CD14-positive monocyte (primary cell): ENCODE measurements at regions not wholly inside any gene's neighbourhood (a gene's known extent, or its start where the extent isn't known, plus 50 kb on each side); places are given as distances from the start of the nearest gene placed in this dataset.
A peak's percentile ranks its signal among the peaks of the same experiment; 100 is the strongest.

Experiments
- DNase-seq, 3 donors: peaks; one replicate each; pipeline ENCODE4 v3.0.0-alpha.2; 2011 to 2022
- H2AFZ ChIP-seq: 2 replicates; pipeline ENCODE4 v1.6.0; 2012; ENCODE audit warnings: mild to moderate bottlenecking, low read depth, low read length, inconsistent platforms; ENCODE audit not compliant: insufficient read depth, poor library complexity, severe bottlenecking
- H3K27ac ChIP-seq, 2 donors: 1 replicate in 1 of 2; 2 replicates in 1 of 2; pipeline ENCODE4 v1.5.1; 2012 to 2013; ENCODE audit warnings: low read length in 2 of 2, control low read depth in 1 of 2, inconsistent platforms in 1 of 2, low read depth in 1 of 2, mild to moderate bottlenecking in 1 of 2
- H3K27me3 ChIP-seq, 2 donors: one replicate each; pipeline versions ENCODE4 v1.6.0 to v1.6.1; 2011 to 2013; ENCODE audit warnings: low read length in 2 of 2; ENCODE audit not compliant: control insufficient read depth in 2 of 2, insufficient read depth in 2 of 2
- H3K36me3 ChIP-seq, 2 donors: replicated peaks in 1 of 2; 1 replicate in 1 of 2; 2 replicates in 1 of 2; pipeline versions ENCODE4 v1.5.1 to v1.6.1; 2012 to 2013; ENCODE audit warnings: low read length in 2 of 2, control low read depth in 1 of 2, inconsistent platforms in 1 of 2, mild to moderate bottlenecking in 1 of 2; ENCODE audit not compliant: insufficient read depth in 2 of 2, control insufficient read depth in 1 of 2
- H3K4me1 ChIP-seq, 2 donors: 1 replicate in 1 of 2; 2 replicates in 1 of 2; pipeline versions ENCODE4 v1.5.1 to v1.6.1; 2012 to 2013; ENCODE audit warnings: low read length in 2 of 2, control low read depth in 1 of 2, inconsistent platforms in 1 of 2, mild to moderate bottlenecking in 1 of 2, moderate library complexity in 1 of 2; ENCODE audit not compliant: insufficient read depth in 2 of 2, control insufficient read depth in 1 of 2
- H3K4me2 ChIP-seq: replicated peaks from 2 replicates; pipeline ENCODE3; 2012; ENCODE audit warnings: low read length, moderate library complexity, mild to moderate bottlenecking; ENCODE audit not compliant: poor library complexity, severe bottlenecking; ENCODE audit errors: extremely low read depth
- H3K4me3 ChIP-seq, 3 experiments: fragments of 200-600 bp in 1 of 3; sonication (generic) in 1 of 3; replicated peaks in 1 of 3; 1 replicate in 2 of 3; 2 replicates in 1 of 3; pipeline ENCODE4 v1.5.1; 2011 to 2013; ENCODE audit warnings: low read length in 3 of 3, mild to moderate bottlenecking in 3 of 3, control low read depth in 2 of 3, low read depth in 2 of 3, inconsistent platforms in 1 of 3, moderate library complexity in 1 of 3
- H3K79me2 ChIP-seq: 2 replicates; pipeline ENCODE4 v1.6.0; 2012; ENCODE audit warnings: mild to moderate bottlenecking, control low read depth, inconsistent platforms, low read length, moderate library complexity; ENCODE audit not compliant: insufficient read depth
- H3K9ac ChIP-seq: 2 replicates; pipeline ENCODE4 v1.6.0; 2017; ENCODE audit warnings: low read length, mild to moderate bottlenecking; ENCODE audit not compliant: insufficient read depth, poor library complexity, severe bottlenecking
- H3K9me3 ChIP-seq, 2 donors: replicated peaks in 1 of 2; 1 replicate in 1 of 2; 2 replicates in 1 of 2; pipeline versions ENCODE4 v1.5.1 to v1.6.1; 2012 to 2013; ENCODE audit warnings: low read length in 2 of 2, control low read depth in 1 of 2; ENCODE audit not compliant: control insufficient read depth in 1 of 2, insufficient read depth in 1 of 2
- H4K20me1 ChIP-seq: 2 replicates; pipeline ENCODE4 v1.6.0; 2012; ENCODE audit warnings: mild to moderate bottlenecking, low read length, control low read depth, moderate library complexity; ENCODE audit not compliant: insufficient read depth
- H3K27ac Mint-ChIP-seq, 7 donors: one replicate each; pipeline ENCODE4 v1.8.0; 2020; ENCODE audit warnings: mild to moderate bottlenecking in 7 of 7, mixed read lengths in 7 of 7, moderate library complexity in 6 of 7, inconsistent platforms in 2 of 7
- H3K27me3 Mint-ChIP-seq, 3 donors: one replicate each; pipeline ENCODE4 v1.8.0; 2021 to 2022; ENCODE audit warnings: low read depth in 3 of 3, mild to moderate bottlenecking in 3 of 3, mixed read lengths in 3 of 3, moderate library complexity in 3 of 3, inconsistent platforms in 1 of 3
- H3K36me3 Mint-ChIP-seq, 2 donors: one replicate each; pipeline ENCODE4 v1.8.0; 2020; ENCODE audit warnings: mixed read lengths in 2 of 2, inconsistent platforms in 1 of 2, mild to moderate bottlenecking in 1 of 2
- H3K4me1 Mint-ChIP-seq: one replicate; pipeline ENCODE4 v1.8.0; 2020; ENCODE audit warnings: mild to moderate bottlenecking, mixed read lengths
- H3K4me3 Mint-ChIP-seq, 2 donors: one replicate each; pipeline ENCODE4 v1.8.0; 2020; ENCODE audit warnings: mild to moderate bottlenecking in 2 of 2, mixed read lengths in 2 of 2, moderate library complexity in 1 of 2
- H3K9me3 Mint-ChIP-seq, 7 donors: one replicate each; pipeline ENCODE4 v1.8.0; 2020 to 2022; ENCODE audit warnings: mixed read lengths in 7 of 7, mild to moderate bottlenecking in 6 of 7, moderate library complexity in 6 of 7, inconsistent platforms in 2 of 7
- CTCF ChIP-seq: fragments of 200-600 bp; IDR thresholded peaks from one replicate; pipeline ENCODE4 v1.8.0; 2022; ENCODE audit warnings: antibody characterized with exemption, mild to moderate bottlenecking
- WGBS: methylation state at CpG from one replicate; pipeline ENCODE4 v1.1.5; 2013; ENCODE audit warnings: missing lambda C conversion rate; ENCODE audit not compliant: insufficient coverage; 5-methylcytosine and 5-hydroxymethylcytosine counted together
- intact Hi-C, 2 donors: fragments of 100-400 bp; cut with micrococcal nuclease; formaldehyde crosslinking; loops; one replicate each; pipeline versions ENCODE4 v1.15.0 to v1.15.1; 2023

GRCh38 chr5:28215091-28215490 is 1176.7 kb upstream of the CDH9 start:
- intact Hi-C loops = no loop called here
- H3K27me3 Mint-ChIP-seq = no peaks in the 10 kb centered on the region
- H3K4me1 Mint-ChIP-seq = no peaks in the 10 kb centered on the region
- Histone ChIP-seq H3K4me1 (no peaks in the 10 kb centered on the region), H3K9me3 (peaks cover under 1 to 27% of the 10 kb centered on the region in 2 donors), H4K20me1 (no peaks in the 10 kb centered on the region), H3K4me2 (no peak overlapping the region), H3K79me2 (no peaks in the 10 kb centered on the region), H3K36me3 (no peaks in the 10 kb centered on the region), H3K27me3 (no peaks in the 10 kb centered on the region), H3K4me3 (no peak overlapping the region), H3K9ac (no peak overlapping the region), H2AFZ (no peak overlapping the region), H3K27ac (no peak overlapping the region)
- H3K27ac Mint-ChIP-seq = no peak overlapping the region
- no peak for DNase-seq
- H3K4me3 Mint-ChIP-seq = no peak overlapping the region
- H3K9me3 Mint-ChIP-seq = peaks cover 0 to 8% (median 4%) of the 10 kb centered on the region in 7 donors
- TF ChIP-seq CTCF = no peak
- no peaks in the 10 kb centered on the region for H3K36me3 Mint-ChIP-seq

GRCh38 chr5:28214292-28214691 is 1175.9 kb upstream of the CDH9 start:
- WGBS = 100% methylated on average over 1 of the region's 3 CpGs
- no peaks in the 10 kb centered on the region for H3K27me3 Mint-ChIP-seq
- Histone ChIP-seq H3K4me2 (no peak overlapping the region), H3K4me3 (no peak overlapping the region), H3K4me1 (no peaks in the 10 kb centered on the region), H3K36me3 (no peaks in the 10 kb centered on the region), H4K20me1 (no peaks in the 10 kb centered on the region), H3K27me3 (no peaks in the 10 kb centered on the region), H2AFZ (no peak overlapping the region), H3K9me3 (peaks cover 8 to 31% of the 10 kb centered on the region in 2 donors), H3K27ac (no peak overlapping the region), H3K9ac (no peak overlapping the region), H3K79me2 (no peaks in the 10 kb centered on the region)
- H3K4me1 Mint-ChIP-seq = no peaks in the 10 kb centered on the region
- no peaks in the 10 kb centered on the region for H3K36me3 Mint-ChIP-seq
- DNase-seq = no peak
- H3K9me3 Mint-ChIP-seq = peaks cover 0 to 14% (median 4%) of the 10 kb centered on the region in 7 donors
- no peak for TF ChIP-seq CTCF
- H3K27ac Mint-ChIP-seq = peak overlapping the region in 1 of 7 donors; percentile 19
- H3K4me3 Mint-ChIP-seq = no peak overlapping the region
- intact Hi-C loops = no loop called here
